ENCODE measurements at regions not wholly inside any gene's neighbourhood (a gene's known extent, or its start where the extent isn't known, plus 50 kb on each side); places are given as distances from the start of the nearest gene placed in this dataset.

GRCh38 chr18:1604751-1605150 lies 700.1 kb downstream of the ADCYAP1 start (continued):
- TF ChIP-seq CTCF (IDR thresholded peaks at IDR 0.05 in 2 of 3, conservative IDR thresholded peaks at IDR 0.05 in 1 of 3; ENCODE audit: borderline replicate concordance in 1 of 3, insufficient read depth in 1 of 3, low read depth in 2 of 3, low read length in 2 of 3) (no peak), JUND (IDR thresholded peaks at IDR 0.05) (no peak), ZFX (IDR thresholded peaks at IDR 0.05) (no peak), POLR2A (IDR thresholded peaks at IDR 0.05; ENCODE audit: borderline replicate concordance, extremely low read depth, insufficient read depth, insufficient read length) (no peak)

GRCh38 chr18:1618364-1618763 lies 713.7 kb downstream of the ADCYAP1 start:
- H2AFZ ChIP-seq (ENCODE audit: low read depth, low read length, poor library complexity, severe bottlenecking): no peak overlapping the region
- intact Hi-C loops (cut with micrococcal nuclease): no loop called here
- DNase-seq (ENCODE audit: low read depth, low spot score): no peak
- H3K4me2 ChIP-seq (ENCODE audit: low read length): no peak overlapping the region
- H3K9me3 ChIP-seq (ENCODE audit: control insufficient read depth in 1 of 2, insufficient read depth in 1 of 2, low read depth in 1 of 2, low read length in 2 of 2): no peaks in the 10 kb centered on the region
- H3K4me3 ChIP-seq (replicated peaks in 1 of 2; ENCODE audit: low read depth in 1 of 2, low read length in 2 of 2): no peak overlapping the region
- no peaks in the 10 kb centered on the region for H3K36me3 ChIP-seq (ENCODE audit: control insufficient read depth in 1 of 2, insufficient read depth in 2 of 2, low read length in 2 of 2)
- H3K9me2 ChIP-seq (ENCODE audit: insufficient read depth): no peaks in the 10 kb centered on the region
- no peaks in the 10 kb centered on the region for H4K20me1 ChIP-seq (ENCODE audit: insufficient read depth)
- H3K4me1 ChIP-seq (ENCODE audit: control insufficient read depth in 1 of 2, insufficient read depth in 2 of 2, low read length in 2 of 2): no peaks in the 10 kb centered on the region
- no peak overlapping the region for H3K27ac ChIP-seq (ENCODE audit: low read depth, low read length)
- TF ChIP-seq TCF7L2 (IDR thresholded peaks at IDR 0.05; ENCODE audit: borderline replicate concordance, extremely low read depth, insufficient read depth, insufficient read length) (no peak), SIN3A (IDR thresholded peaks at IDR 0.05; ENCODE audit: low read depth) (no peak)
- TF ChIP-seq, protein P1, sequence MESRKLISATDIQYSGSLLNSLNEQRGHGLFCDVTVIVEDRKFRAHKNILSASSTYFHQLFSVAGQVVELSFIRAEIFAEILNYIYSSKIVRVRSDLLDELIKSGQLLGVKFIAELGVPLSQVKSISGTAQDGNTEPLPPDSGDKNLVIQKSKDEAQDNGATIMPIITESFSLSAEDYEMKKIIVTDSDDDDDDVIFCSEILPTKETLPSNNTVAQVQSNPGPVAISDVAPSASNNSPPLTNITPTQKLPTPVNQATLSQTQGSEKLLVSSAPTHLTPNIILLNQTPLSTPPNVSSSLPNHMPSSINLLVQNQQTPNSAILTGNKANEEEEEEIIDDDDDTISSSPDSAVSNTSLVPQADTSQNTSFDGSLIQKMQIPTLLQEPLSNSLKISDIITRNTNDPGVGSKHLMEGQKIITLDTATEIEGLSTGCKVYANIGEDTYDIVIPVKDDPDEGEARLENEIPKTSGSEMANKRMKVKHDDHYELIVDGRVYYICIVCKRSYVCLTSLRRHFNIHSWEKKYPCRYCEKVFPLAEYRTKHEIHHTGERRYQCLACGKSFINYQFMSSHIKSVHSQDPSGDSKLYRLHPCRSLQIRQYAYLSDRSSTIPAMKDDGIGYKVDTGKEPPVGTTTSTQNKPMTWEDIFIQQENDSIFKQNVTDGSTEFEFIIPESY (IDR thresholded peaks at IDR 0.05; ENCODE audit: extremely low read depth, insufficient replicate concordance, low read length): no peak
- no peak overlapping the region for H3K9ac ChIP-seq (ENCODE audit: low read length)
- H3K27me3 ChIP-seq (ENCODE audit: insufficient read depth, low read length): 0 out of 2 replicates have a peak, but pooled peaks cover 9% of the 10 kb centered on the region
- no peaks in the 10 kb centered on the region for H3K79me2 ChIP-seq (ENCODE audit: insufficient read depth, low read length)
- ATAC-seq: no peak
- POLR2A ChIA-PET: no interaction called here
- CTCF ChIA-PET: no interaction called here
- no TSS peak for BruUV-seq (replicated peaks)
- RAD21 ChIA-PET (ENCODE audit: low non-redundant PET in 1 of 2, low total read pairs in 2 of 2, uncharacterized antibody in 2 of 2, unreplicated experiment in 2 of 2): no interaction called here
